ENCODE measurements at regions not wholly inside any gene's neighbourhood (a gene's known extent, or its start where the extent isn't known, plus 50 kb on each side); places are given as distances from the start of the nearest gene placed in this dataset.

- Histone ChIP-seq H3K9me2 (ENCODE audit: insufficient read depth) (no peaks in the 10 kb centered on the region), H3F3A (ENCODE audit: insufficient read depth) (no peaks in the 10 kb centered on the region), H3K36me3 (ENCODE audit: low read depth) (no peaks in the 10 kb centered on the region), H3K4me2 (ENCODE audit: unreplicated experiment) (no peak overlapping the region), H2AFZ (no peak overlapping the region), H4K20me1 (ENCODE audit: insufficient read depth) (no peaks in the 10 kb centered on the region), H3K9me3 (ENCODE audit: low read depth) (no peaks in the 10 kb centered on the region), H3K79me2 (ENCODE audit: insufficient read depth) (no peaks in the 10 kb centered on the region), H3K4me3 (no peak overlapping the region), H3K27ac (no peak overlapping the region), H3K27me3 (replicated peaks; ENCODE audit: insufficient read depth) (no peaks in the 10 kb centered on the region), H3K4me1 (ENCODE audit: insufficient read depth) (no peaks in the 10 kb centered on the region), H3K9ac (no peak overlapping the region)
- 35 to 36% methylated on average over 3 of the region's 3 CpGs for WGBS, 2 experiments (ENCODE audit: low coverage in 1 of 2, low lambda C conversion rate in 2 of 2, missing lambda C conversion rate in 2 of 2)
- TF ChIP-seq EZH2phosphoT487 (IDR thresholded peaks at IDR 0.05; ENCODE audit: insufficient read depth, low read depth) (no peak), EZH2 (IDR thresholded peaks at IDR 0.05; ENCODE audit: insufficient read depth, poor library complexity, severe bottlenecking) (no peak)
- in situ Hi-C loops (cut with MboI), result no loop called here
- no peak for DNase-seq
Observed at GRCh38 chr1:213549982-213550381, 437.8 kb upstream of the PROX1 start.

DNA sequence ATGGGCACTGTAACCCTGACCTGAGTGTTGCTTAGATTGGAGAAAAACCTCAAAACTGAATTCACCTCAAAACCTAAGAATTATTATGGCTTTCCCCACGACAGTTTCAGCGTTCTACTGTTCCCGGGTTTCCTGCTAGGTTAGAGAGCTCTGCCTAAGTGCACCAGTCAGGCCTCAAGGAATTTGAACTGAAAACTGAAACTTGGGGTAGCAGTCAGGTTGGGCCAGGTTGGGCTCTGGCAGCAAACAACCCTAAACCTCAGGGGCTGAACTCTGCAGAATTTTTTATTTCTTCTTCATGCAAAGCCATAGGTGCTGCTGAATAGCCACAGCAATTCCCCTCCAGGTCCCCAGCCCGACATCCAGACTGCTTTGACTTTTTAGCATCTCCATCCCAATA lies 437.0 kb upstream of the PROX1 start:
- H2AFZ ChIP-seq, result no peak overlapping the region
- no peaks in the 10 kb centered on the region for H4K20me1 ChIP-seq (ENCODE audit: insufficient read depth)
- H3K27ac ChIP-seq, result no peak overlapping the region
- no peaks in the 10 kb centered on the region for H3K79me2 ChIP-seq (ENCODE audit: insufficient read depth)
- in situ Hi-C loops (cut with MboI), result no loop called here
- no peaks in the 10 kb centered on the region for H3F3A ChIP-seq (ENCODE audit: insufficient read depth)
- no peak for DNase-seq
- no peaks in the 10 kb centered on the region for H3K9me2 ChIP-seq (ENCODE audit: insufficient read depth)
- no peak overlapping the region for H3K4me3 ChIP-seq
- H3K9me3 ChIP-seq (ENCODE audit: low read depth), result no peaks in the 10 kb centered on the region
- H3K4me1 ChIP-seq (ENCODE audit: insufficient read depth), result no peaks in the 10 kb centered on the region
- no peaks in the 10 kb centered on the region for H3K27me3 ChIP-seq (replicated peaks; ENCODE audit: insufficient read depth)
- no peaks in the 10 kb centered on the region for H3K36me3 ChIP-seq (ENCODE audit: low read depth)
- no peak overlapping the region for H3K9ac ChIP-seq
- 13 to 15% methylated on average over 4 of the region's 4 CpGs for WGBS, 2 experiments (ENCODE audit: low coverage in 1 of 2, low lambda C conversion rate in 2 of 2, missing lambda C conversion rate in 2 of 2)
- H3K4me2 ChIP-seq (ENCODE audit: unreplicated experiment), result no peak overlapping the region
- TF ChIP-seq EZH2 (IDR thresholded peaks at IDR 0.05; ENCODE audit: insufficient read depth, poor library complexity, severe bottlenecking) (no peak), EZH2phosphoT487 (IDR thresholded peaks at IDR 0.05; ENCODE audit: insufficient read depth, low read depth) (no peak)

- Histone ChIP-seq H3K27me3 (replicated peaks; ENCODE audit: insufficient read depth) (no peaks in the 10 kb centered on the region), H3K9me2 (ENCODE audit: insufficient read depth) (no peaks in the 10 kb centered on the region), H4K20me1 (ENCODE audit: insufficient read depth) (no peaks in the 10 kb centered on the region), H3K9ac (no peak overlapping the region), H3K79me2 (ENCODE audit: insufficient read depth) (no peaks in the 10 kb centered on the region), H3K9me3 (ENCODE audit: low read depth) (no peaks in the 10 kb centered on the region), H3K27ac (no peak overlapping the region), H3K36me3 (ENCODE audit: low read depth) (no peaks in the 10 kb centered on the region), H3K4me2 (ENCODE audit: unreplicated experiment) (no peak overlapping the region), H3K4me1 (ENCODE audit: insufficient read depth) (no peaks in the 10 kb centered on the region), H2AFZ (no peak overlapping the region), H3K4me3 (no peak overlapping the region), H3F3A (ENCODE audit: insufficient read depth) (no peaks in the 10 kb centered on the region)
- WGBS, 2 experiments (ENCODE audit: low coverage in 1 of 2, low lambda C conversion rate in 2 of 2, missing lambda C conversion rate in 2 of 2), result 15 to 27% methylated on average over 1 of the region's 1 CpG
- no peak for DNase-seq
- no peak for TF ChIP-seq EZH2phosphoT487 (IDR thresholded peaks at IDR 0.05; ENCODE audit: insufficient read depth, low read depth)
- no peak for TF ChIP-seq EZH2 (IDR thresholded peaks at IDR 0.05; ENCODE audit: insufficient read depth, poor library complexity, severe bottlenecking)
- in situ Hi-C loops (cut with MboI), result no loop called here
Observed at GRCh38 chr1:213552045-213552444, 435.7 kb upstream of the PROX1 start.

DNA sequence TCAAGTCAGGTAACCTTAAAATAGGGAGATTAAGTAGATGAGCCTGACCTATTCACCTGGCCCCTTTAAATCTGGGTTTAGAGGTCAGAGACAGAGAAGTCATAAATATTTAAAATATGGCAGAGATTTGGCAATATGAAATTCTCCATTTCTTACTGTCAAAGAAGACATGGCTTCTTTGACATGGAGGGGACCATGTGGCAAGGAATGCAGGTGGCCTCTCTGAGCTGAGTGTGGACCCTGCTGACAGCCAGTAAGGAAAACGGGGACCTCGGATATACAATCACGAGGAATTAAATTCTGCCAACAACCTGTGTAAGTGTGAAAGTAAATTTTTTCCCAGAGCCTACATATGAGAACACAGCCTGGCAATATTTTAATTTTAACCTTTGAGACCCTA lies 427.5 kb upstream of the PROX1 start:
- no peaks in the 10 kb centered on the region for H4K20me1 ChIP-seq (ENCODE audit: insufficient read depth)
- H3K36me3 ChIP-seq (ENCODE audit: low read depth), result no peaks in the 10 kb centered on the region
- no peak overlapping the region for H3K27ac ChIP-seq
- H3K79me2 ChIP-seq (ENCODE audit: insufficient read depth), result no peaks in the 10 kb centered on the region
- no peaks in the 10 kb centered on the region for H3F3A ChIP-seq (ENCODE audit: insufficient read depth)
- H3K4me1 ChIP-seq (ENCODE audit: insufficient read depth), result no peaks in the 10 kb centered on the region
- 34 to 44% methylated on average over 3 of the region's 3 CpGs for WGBS, 2 experiments (ENCODE audit: low coverage in 1 of 2, low lambda C conversion rate in 2 of 2, missing lambda C conversion rate in 2 of 2)
- H3K9me2 ChIP-seq (ENCODE audit: insufficient read depth), result no peaks in the 10 kb centered on the region
- no peak for DNase-seq
- no peak overlapping the region for H3K4me2 ChIP-seq (ENCODE audit: unreplicated experiment)
- H3K4me3 ChIP-seq, result no peak overlapping the region
- H3K27me3 ChIP-seq (replicated peaks; ENCODE audit: insufficient read depth), result no peaks in the 10 kb centered on the region
- in situ Hi-C loops (cut with MboI), result no loop called here
- TF ChIP-seq EZH2phosphoT487 (IDR thresholded peaks at IDR 0.05; ENCODE audit: insufficient read depth, low read depth) (no peak), EZH2 (IDR thresholded peaks at IDR 0.05; ENCODE audit: insufficient read depth, poor library complexity, severe bottlenecking) (no peak)
- H2AFZ ChIP-seq, result no peak overlapping the region
- H3K9ac ChIP-seq, result no peak overlapping the region
- H3K9me3 ChIP-seq (ENCODE audit: low read depth), result no peaks in the 10 kb centered on the region

- H3F3A ChIP-seq (ENCODE audit: insufficient read depth), result no peaks in the 10 kb centered on the region
- DNase-seq, result no peak
- H3K79me2 ChIP-seq (ENCODE audit: insufficient read depth), result no peaks in the 10 kb centered on the region
- no peak overlapping the region for H3K4me2 ChIP-seq (ENCODE audit: unreplicated experiment)
- H3K27me3 ChIP-seq (replicated peaks; ENCODE audit: insufficient read depth), result no peaks in the 10 kb centered on the region
- no peaks in the 10 kb centered on the region for H3K9me3 ChIP-seq (ENCODE audit: low read depth)
- no peaks in the 10 kb centered on the region for H3K4me1 ChIP-seq (ENCODE audit: insufficient read depth)
- no peak for TF ChIP-seq EZH2 (IDR thresholded peaks at IDR 0.05; ENCODE audit: insufficient read depth, poor library complexity, severe bottlenecking)
- TF ChIP-seq EZH2phosphoT487 (IDR thresholded peaks at IDR 0.05; ENCODE audit: insufficient read depth, low read depth), result no peak
- no peak overlapping the region for H3K27ac ChIP-seq
- in situ Hi-C loops (cut with MboI), result no loop called here
- no peaks in the 10 kb centered on the region for H3K36me3 ChIP-seq (ENCODE audit: low read depth)
- H4K20me1 ChIP-seq (ENCODE audit: insufficient read depth), result no peaks in the 10 kb centered on the region
- no peaks in the 10 kb centered on the region for H3K9me2 ChIP-seq (ENCODE audit: insufficient read depth)
- no peak overlapping the region for H3K9ac ChIP-seq
- WGBS, 2 experiments (ENCODE audit: low coverage in 1 of 2, low lambda C conversion rate in 2 of 2, missing lambda C conversion rate in 2 of 2), result 34% methylated on average over 2 of the region's 2 CpGs
- no peak overlapping the region for H2AFZ ChIP-seq
- no peak overlapping the region for H3K4me3 ChIP-seq
Observed at GRCh38 chr1:213561870-213562269, 425.9 kb upstream of the PROX1 start.

Measured in GM23248 (cell line).